ENCODE measurements at regions not wholly inside any gene's neighbourhood (a gene's known extent, or its start where the extent isn't known, plus 50 kb on each side); places are given as distances from the start of the nearest gene placed in this dataset.

DNA sequence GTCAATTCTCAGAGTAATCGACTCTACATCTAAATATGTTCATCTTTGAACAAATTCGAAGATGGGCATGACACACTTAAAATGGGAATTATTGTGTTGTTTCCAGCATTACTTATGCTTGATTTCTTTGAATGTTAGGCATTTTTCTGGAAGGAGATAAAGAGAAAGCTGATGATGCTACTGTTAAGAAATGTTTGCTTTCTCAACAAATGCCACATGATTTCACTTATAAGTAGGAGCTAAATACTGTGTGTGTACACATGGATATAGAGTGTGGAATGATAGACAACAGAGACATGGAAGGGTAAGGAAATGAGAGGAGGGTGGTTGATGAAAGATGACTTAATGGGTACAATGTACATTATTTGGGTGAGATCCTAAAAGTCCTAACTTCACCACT lies 400.9 kb downstream of the TBL1XR1 start:
- no peak for DNase-seq (ENCODE audit: extremely low read depth, low read depth)
- TF ChIP-seq, protein P1, sequence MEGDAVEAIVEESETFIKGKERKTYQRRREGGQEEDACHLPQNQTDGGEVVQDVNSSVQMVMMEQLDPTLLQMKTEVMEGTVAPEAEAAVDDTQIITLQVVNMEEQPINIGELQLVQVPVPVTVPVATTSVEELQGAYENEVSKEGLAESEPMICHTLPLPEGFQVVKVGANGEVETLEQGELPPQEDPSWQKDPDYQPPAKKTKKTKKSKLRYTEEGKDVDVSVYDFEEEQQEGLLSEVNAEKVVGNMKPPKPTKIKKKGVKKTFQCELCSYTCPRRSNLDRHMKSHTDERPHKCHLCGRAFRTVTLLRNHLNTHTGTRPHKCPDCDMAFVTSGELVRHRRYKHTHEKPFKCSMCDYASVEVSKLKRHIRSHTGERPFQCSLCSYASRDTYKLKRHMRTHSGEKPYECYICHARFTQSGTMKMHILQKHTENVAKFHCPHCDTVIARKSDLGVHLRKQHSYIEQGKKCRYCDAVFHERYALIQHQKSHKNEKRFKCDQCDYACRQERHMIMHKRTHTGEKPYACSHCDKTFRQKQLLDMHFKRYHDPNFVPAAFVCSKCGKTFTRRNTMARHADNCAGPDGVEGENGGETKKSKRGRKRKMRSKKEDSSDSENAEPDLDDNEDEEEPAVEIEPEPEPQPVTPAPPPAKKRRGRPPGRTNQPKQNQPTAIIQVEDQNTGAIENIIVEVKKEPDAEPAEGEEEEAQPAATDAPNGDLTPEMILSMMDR (IDR thresholded peaks at IDR 0.05; ENCODE audit: low read depth, low read length), result no peak

- TF ChIP-seq, protein P1 (IDR thresholded peaks at IDR 0.05; ENCODE audit: low read depth, low read length), result no peak
Observed at GRCh38 chr3:176795891-176796290, 401.4 kb downstream of the TBL1XR1 start.

DNA sequence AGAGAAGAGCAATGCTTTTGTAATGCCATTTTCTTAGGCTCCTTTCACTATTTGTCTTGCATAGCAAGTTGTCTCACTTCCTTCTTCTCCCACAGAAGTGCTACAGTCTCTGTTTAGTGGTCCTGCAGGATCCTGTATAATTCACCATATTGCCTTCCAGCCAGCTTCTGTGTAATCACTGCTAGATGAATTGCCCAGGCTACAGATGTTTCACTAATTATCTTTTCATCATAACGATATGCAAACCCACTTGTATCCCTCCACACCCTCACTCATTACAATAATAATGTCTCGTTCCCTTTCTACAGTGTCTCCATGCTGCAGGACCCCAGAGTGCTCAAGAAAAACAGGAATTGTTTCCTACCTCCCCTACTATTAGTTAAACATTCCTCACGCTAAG lies 402.9 kb downstream of the TBL1XR1 start:
- DNase-seq (ENCODE audit: extremely low read depth, low read depth), result no peak

More at GRCh38 chr3:176795891-176796290, 401.4 kb downstream of the TBL1XR1 start:
- no peak for DNase-seq (ENCODE audit: extremely low read depth, low read depth)

GRCh38 chr3:176789947-176790346 lies 407.3 kb downstream of the TBL1XR1 start:
- TF ChIP-seq, protein P1 (IDR thresholded peaks at IDR 0.05; ENCODE audit: low read depth, low read length), result no peak
- no peak for DNase-seq (ENCODE audit: extremely low read depth, low read depth)

More for the DNA sequence above, 402.9 kb downstream of the TBL1XR1 start:
- TF ChIP-seq, protein P1 (IDR thresholded peaks at IDR 0.05; ENCODE audit: low read depth, low read length), result no peak

DNA sequence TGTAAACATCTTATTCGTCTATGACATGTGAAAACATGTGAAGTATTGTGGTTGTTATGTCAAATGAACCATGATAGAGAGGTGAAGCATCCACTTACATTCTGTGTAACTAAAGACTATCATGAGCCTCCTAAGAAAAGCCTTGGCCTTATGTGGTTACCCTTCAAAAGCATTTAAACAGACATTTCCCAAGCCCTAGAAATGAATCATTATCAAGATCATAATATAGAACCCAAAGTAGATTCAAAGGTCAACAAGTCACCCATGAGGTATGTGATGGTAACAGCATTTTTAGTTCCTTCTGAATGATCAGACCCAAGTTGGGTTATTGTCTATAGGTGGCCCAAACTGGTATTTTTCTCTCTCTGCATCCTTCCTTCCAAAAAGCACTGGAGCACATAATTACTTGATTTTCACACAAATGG lies 408.0 kb downstream of the TBL1XR1 start:
- TF ChIP-seq, protein P1 (IDR thresholded peaks at IDR 0.05; ENCODE audit: low read depth, low read length), result no peak
- no peak for DNase-seq (ENCODE audit: extremely low read depth, low read depth)

DNA sequence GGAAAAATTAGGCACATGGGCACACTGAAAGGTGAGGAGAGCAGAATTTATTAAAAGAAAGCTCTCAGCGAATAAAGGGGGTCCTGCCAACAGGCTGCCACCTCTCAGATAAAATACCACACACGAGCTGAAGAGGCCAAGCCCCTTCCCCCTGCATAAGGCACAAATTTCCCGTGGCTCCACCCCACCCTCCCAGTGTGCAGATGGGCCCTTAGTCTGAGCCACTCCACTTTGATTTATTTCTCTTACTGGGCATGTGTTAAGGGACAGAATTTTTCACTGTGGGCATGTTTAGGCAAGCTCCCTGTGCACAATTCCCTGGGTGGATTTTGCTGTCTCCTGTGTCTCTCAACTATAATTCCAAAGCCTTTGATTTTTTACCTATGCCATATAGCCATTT lies 409.8 kb downstream of the TBL1XR1 start:
- no peak for DNase-seq (ENCODE audit: extremely low read depth, low read depth)
- TF ChIP-seq, protein P1 (IDR thresholded peaks at IDR 0.05; ENCODE audit: low read depth, low read length), result no peak

GRCh38 chr3:176785171-176785570 lies 412.1 kb downstream of the TBL1XR1 start:
- TF ChIP-seq, protein P1 (IDR thresholded peaks at IDR 0.05; ENCODE audit: low read depth, low read length), result no peak

More at GRCh38 chr3:176785171-176785570, 412.1 kb downstream of the TBL1XR1 start:
- DNase-seq (ENCODE audit: extremely low read depth, low read depth), result no peak

Data from AG09319 (cell line).